ENCODE measurements at regions not wholly inside any gene's neighbourhood (a gene's known extent, or its start where the extent isn't known, plus 50 kb on each side); places are given as distances from the start of the nearest gene placed in this dataset.

GRCh38 chr5:168215646-168216045, 75.8 kb upstream of the WWC1 start:
- TF ChIP-seq, protein P1, sequence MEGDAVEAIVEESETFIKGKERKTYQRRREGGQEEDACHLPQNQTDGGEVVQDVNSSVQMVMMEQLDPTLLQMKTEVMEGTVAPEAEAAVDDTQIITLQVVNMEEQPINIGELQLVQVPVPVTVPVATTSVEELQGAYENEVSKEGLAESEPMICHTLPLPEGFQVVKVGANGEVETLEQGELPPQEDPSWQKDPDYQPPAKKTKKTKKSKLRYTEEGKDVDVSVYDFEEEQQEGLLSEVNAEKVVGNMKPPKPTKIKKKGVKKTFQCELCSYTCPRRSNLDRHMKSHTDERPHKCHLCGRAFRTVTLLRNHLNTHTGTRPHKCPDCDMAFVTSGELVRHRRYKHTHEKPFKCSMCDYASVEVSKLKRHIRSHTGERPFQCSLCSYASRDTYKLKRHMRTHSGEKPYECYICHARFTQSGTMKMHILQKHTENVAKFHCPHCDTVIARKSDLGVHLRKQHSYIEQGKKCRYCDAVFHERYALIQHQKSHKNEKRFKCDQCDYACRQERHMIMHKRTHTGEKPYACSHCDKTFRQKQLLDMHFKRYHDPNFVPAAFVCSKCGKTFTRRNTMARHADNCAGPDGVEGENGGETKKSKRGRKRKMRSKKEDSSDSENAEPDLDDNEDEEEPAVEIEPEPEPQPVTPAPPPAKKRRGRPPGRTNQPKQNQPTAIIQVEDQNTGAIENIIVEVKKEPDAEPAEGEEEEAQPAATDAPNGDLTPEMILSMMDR (IDR thresholded peaks at IDR 0.05; ENCODE audit: poor library complexity), result no peak
- no peak for TF ChIP-seq EZH2phosphoT487 (IDR thresholded peaks at IDR 0.05; ENCODE audit: low read depth, severe bottlenecking, unreplicated experiment)
- no peak for TF ChIP-seq EZH2 (IDR thresholded peaks at IDR 0.05; ENCODE audit: borderline replicate concordance)

All from hepatocyte (in vitro differentiated cells).